CD14-positive monocyte (primary cell): ENCODE measurements at regions not wholly inside any gene's neighbourhood (a gene's known extent, or its start where the extent isn't known, plus 50 kb on each side); places are given as distances from the start of the nearest gene placed in this dataset.

Experiments
- DNase-seq, 3 donors: peaks; one replicate each; pipeline ENCODE4 v3.0.0-alpha.2; 2011 to 2022
- H2AFZ ChIP-seq: 2 replicates; pipeline ENCODE4 v1.6.0; 2012; ENCODE audit warnings: mild to moderate bottlenecking, low read depth, low read length, inconsistent platforms; ENCODE audit not compliant: insufficient read depth, poor library complexity, severe bottlenecking
- H3K27ac ChIP-seq, 2 donors: 1 replicate in 1 of 2; 2 replicates in 1 of 2; pipeline ENCODE4 v1.5.1; 2012 to 2013; ENCODE audit warnings: low read length in 2 of 2, control low read depth in 1 of 2, inconsistent platforms in 1 of 2, low read depth in 1 of 2, mild to moderate bottlenecking in 1 of 2
- H3K27me3 ChIP-seq, 2 donors: one replicate each; pipeline versions ENCODE4 v1.6.0 to v1.6.1; 2011 to 2013; ENCODE audit warnings: low read length in 2 of 2; ENCODE audit not compliant: control insufficient read depth in 2 of 2, insufficient read depth in 2 of 2
- H3K36me3 ChIP-seq, 2 donors: replicated peaks in 1 of 2; 1 replicate in 1 of 2; 2 replicates in 1 of 2; pipeline versions ENCODE4 v1.5.1 to v1.6.1; 2012 to 2013; ENCODE audit warnings: low read length in 2 of 2, control low read depth in 1 of 2, inconsistent platforms in 1 of 2, mild to moderate bottlenecking in 1 of 2; ENCODE audit not compliant: insufficient read depth in 2 of 2, control insufficient read depth in 1 of 2
- H3K4me1 ChIP-seq, 2 donors: 1 replicate in 1 of 2; 2 replicates in 1 of 2; pipeline versions ENCODE4 v1.5.1 to v1.6.1; 2012 to 2013; ENCODE audit warnings: low read length in 2 of 2, control low read depth in 1 of 2, inconsistent platforms in 1 of 2, mild to moderate bottlenecking in 1 of 2, moderate library complexity in 1 of 2; ENCODE audit not compliant: insufficient read depth in 2 of 2, control insufficient read depth in 1 of 2
- H3K4me2 ChIP-seq: replicated peaks from 2 replicates; pipeline ENCODE3; 2012; ENCODE audit warnings: low read length, moderate library complexity, mild to moderate bottlenecking; ENCODE audit not compliant: poor library complexity, severe bottlenecking; ENCODE audit errors: extremely low read depth
- H3K4me3 ChIP-seq, 3 experiments: fragments of 200-600 bp in 1 of 3; sonication (generic) in 1 of 3; replicated peaks in 1 of 3; 1 replicate in 2 of 3; 2 replicates in 1 of 3; pipeline ENCODE4 v1.5.1; 2011 to 2013; ENCODE audit warnings: low read length in 3 of 3, mild to moderate bottlenecking in 3 of 3, control low read depth in 2 of 3, low read depth in 2 of 3, inconsistent platforms in 1 of 3, moderate library complexity in 1 of 3
- H3K79me2 ChIP-seq: 2 replicates; pipeline ENCODE4 v1.6.0; 2012; ENCODE audit warnings: mild to moderate bottlenecking, control low read depth, inconsistent platforms, low read length, moderate library complexity; ENCODE audit not compliant: insufficient read depth
- H3K9ac ChIP-seq: 2 replicates; pipeline ENCODE4 v1.6.0; 2017; ENCODE audit warnings: low read length, mild to moderate bottlenecking; ENCODE audit not compliant: insufficient read depth, poor library complexity, severe bottlenecking
- H3K9me3 ChIP-seq, 2 donors: replicated peaks in 1 of 2; 1 replicate in 1 of 2; 2 replicates in 1 of 2; pipeline versions ENCODE4 v1.5.1 to v1.6.1; 2012 to 2013; ENCODE audit warnings: low read length in 2 of 2, control low read depth in 1 of 2; ENCODE audit not compliant: control insufficient read depth in 1 of 2, insufficient read depth in 1 of 2
- H4K20me1 ChIP-seq: 2 replicates; pipeline ENCODE4 v1.6.0; 2012; ENCODE audit warnings: mild to moderate bottlenecking, low read length, control low read depth, moderate library complexity; ENCODE audit not compliant: insufficient read depth
- H3K27ac Mint-ChIP-seq, 7 donors: one replicate each; pipeline ENCODE4 v1.8.0; 2020; ENCODE audit warnings: mild to moderate bottlenecking in 7 of 7, mixed read lengths in 7 of 7, moderate library complexity in 6 of 7, inconsistent platforms in 2 of 7
- H3K27me3 Mint-ChIP-seq, 3 donors: one replicate each; pipeline ENCODE4 v1.8.0; 2021 to 2022; ENCODE audit warnings: low read depth in 3 of 3, mild to moderate bottlenecking in 3 of 3, mixed read lengths in 3 of 3, moderate library complexity in 3 of 3, inconsistent platforms in 1 of 3
- H3K36me3 Mint-ChIP-seq, 2 donors: one replicate each; pipeline ENCODE4 v1.8.0; 2020; ENCODE audit warnings: mixed read lengths in 2 of 2, inconsistent platforms in 1 of 2, mild to moderate bottlenecking in 1 of 2
- H3K4me1 Mint-ChIP-seq: one replicate; pipeline ENCODE4 v1.8.0; 2020; ENCODE audit warnings: mild to moderate bottlenecking, mixed read lengths
- H3K4me3 Mint-ChIP-seq, 2 donors: one replicate each; pipeline ENCODE4 v1.8.0; 2020; ENCODE audit warnings: mild to moderate bottlenecking in 2 of 2, mixed read lengths in 2 of 2, moderate library complexity in 1 of 2
- H3K9me3 Mint-ChIP-seq, 7 donors: one replicate each; pipeline ENCODE4 v1.8.0; 2020 to 2022; ENCODE audit warnings: mixed read lengths in 7 of 7, mild to moderate bottlenecking in 6 of 7, moderate library complexity in 6 of 7, inconsistent platforms in 2 of 7
- WGBS: methylation state at CpG from one replicate; pipeline ENCODE4 v1.1.5; 2013; ENCODE audit warnings: missing lambda C conversion rate; ENCODE audit not compliant: insufficient coverage; 5-methylcytosine and 5-hydroxymethylcytosine counted together
- intact Hi-C, 2 donors: fragments of 100-400 bp; cut with micrococcal nuclease; formaldehyde crosslinking; loops; one replicate each; pipeline versions ENCODE4 v1.15.0 to v1.15.1; 2023
- TF ChIP-seq, protein P1 (sequence below): fragments of 200-600 bp; IDR thresholded peaks from one replicate; pipeline ENCODE4 v1.8.0; 2022; ENCODE audit warnings: antibody characterized with exemption, mild to moderate bottlenecking

DNA sequence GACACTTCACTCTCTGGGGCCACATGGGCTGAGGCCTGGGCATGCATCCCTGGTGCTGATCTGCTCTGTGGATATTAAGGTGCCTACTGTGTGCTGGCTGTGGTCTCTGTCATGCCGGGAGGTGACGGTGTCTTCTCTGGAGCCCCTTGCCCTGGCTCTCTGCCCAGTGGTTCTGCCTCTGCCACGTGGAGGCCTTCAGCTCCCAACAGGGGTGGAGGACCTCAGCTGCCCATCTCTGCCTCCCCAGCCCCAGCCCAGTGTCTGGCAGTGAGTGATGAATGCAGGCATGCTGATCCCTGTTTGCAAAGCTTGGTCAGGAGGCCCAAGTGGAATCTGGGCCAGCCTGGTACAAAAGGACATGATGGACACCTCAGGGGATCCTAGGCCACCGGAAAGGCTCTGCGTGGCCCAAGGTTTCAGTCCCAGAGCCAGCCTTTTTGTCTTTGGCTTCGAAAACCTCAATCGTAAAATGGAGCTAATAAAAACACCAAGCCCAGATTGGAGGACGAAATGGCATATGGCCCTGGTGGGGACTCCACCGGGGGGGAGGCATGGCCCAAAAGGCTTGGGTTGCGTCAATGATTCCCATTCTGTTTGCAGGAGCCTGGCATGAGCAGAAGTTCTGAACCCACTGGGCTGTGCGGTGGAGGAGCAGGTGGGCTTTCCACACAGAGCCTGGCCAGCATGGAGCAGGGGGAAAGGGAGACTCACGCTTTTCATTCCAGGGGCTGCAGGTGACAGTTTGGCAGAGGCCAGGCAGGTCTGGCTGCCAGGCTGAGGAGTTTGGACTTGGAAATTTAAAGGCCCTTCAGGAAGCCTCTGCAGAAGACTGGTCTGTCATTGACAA lies 54.7 kb upstream of the KLF13 start:
- H3K36me3 Mint-ChIP-seq: peaks cover 0 to 8% of the 10 kb centered on the region in 2 donors
- no peak for DNase-seq
- peaks cover 80 to 83% of the 10 kb centered on the region in 2 donors for H3K4me1 ChIP-seq

GRCh38 chr15:31272558-31273257 lies 53.9 kb upstream of the KLF13 start:
- no peaks in the 10 kb centered on the region for H3K27me3 ChIP-seq
- TF ChIP-seq, protein P1, sequence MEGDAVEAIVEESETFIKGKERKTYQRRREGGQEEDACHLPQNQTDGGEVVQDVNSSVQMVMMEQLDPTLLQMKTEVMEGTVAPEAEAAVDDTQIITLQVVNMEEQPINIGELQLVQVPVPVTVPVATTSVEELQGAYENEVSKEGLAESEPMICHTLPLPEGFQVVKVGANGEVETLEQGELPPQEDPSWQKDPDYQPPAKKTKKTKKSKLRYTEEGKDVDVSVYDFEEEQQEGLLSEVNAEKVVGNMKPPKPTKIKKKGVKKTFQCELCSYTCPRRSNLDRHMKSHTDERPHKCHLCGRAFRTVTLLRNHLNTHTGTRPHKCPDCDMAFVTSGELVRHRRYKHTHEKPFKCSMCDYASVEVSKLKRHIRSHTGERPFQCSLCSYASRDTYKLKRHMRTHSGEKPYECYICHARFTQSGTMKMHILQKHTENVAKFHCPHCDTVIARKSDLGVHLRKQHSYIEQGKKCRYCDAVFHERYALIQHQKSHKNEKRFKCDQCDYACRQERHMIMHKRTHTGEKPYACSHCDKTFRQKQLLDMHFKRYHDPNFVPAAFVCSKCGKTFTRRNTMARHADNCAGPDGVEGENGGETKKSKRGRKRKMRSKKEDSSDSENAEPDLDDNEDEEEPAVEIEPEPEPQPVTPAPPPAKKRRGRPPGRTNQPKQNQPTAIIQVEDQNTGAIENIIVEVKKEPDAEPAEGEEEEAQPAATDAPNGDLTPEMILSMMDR: no peak
- peak; percentile 34 to 61 (median 48) for DNase-seq
- H4K20me1 ChIP-seq: no peaks in the 10 kb centered on the region
- WGBS: 40% methylated on average over 10 of the region's 14 CpGs
- H3K4me2 ChIP-seq: no peak overlapping the region
- H3K9me3 Mint-ChIP-seq: peaks cover 0 to 2% (median 0%) of the 10 kb centered on the region in 7 donors
- no peaks in the 10 kb centered on the region for H3K9me3 ChIP-seq
- H2AFZ ChIP-seq: peak overlapping the region; percentile 83
- peaks cover 82% of the 10 kb centered on the region for H3K4me1 Mint-ChIP-seq
- H3K36me3 ChIP-seq: no peaks in the 10 kb centered on the region
- peak overlapping the region; percentile 10 to 34 for H3K4me3 Mint-ChIP-seq
- peaks cover 0 to 6% of the 10 kb centered on the region in 2 donors for H3K36me3 Mint-ChIP-seq
- peaks cover 0 to 3% (median 0%) of the 10 kb centered on the region in 3 donors for H3K27me3 Mint-ChIP-seq
- peak overlapping the region in 1 of 3 experiments; percentile 17 for H3K4me3 ChIP-seq
- H3K79me2 ChIP-seq: peaks cover 2% of the 10 kb centered on the region
- H3K4me1 ChIP-seq: peaks cover 73 to 83% of the 10 kb centered on the region in 2 donors
- peak overlapping the region; percentile 79 to 96 for H3K27ac ChIP-seq
- intact Hi-C loops: no loop called here
- H3K27ac Mint-ChIP-seq: peak overlapping the region; percentile 88 to 99 (median 93)
- H3K9ac ChIP-seq: peak overlapping the region; percentile 49

More for the DNA sequence above, 54.7 kb upstream of the KLF13 start:
- Histone ChIP-seq H3K27me3 (no peaks in the 10 kb centered on the region), H3K4me3 (no peak overlapping the region), H3K9ac (no peak overlapping the region), H3K79me2 (peaks cover 9% of the 10 kb centered on the region), H3K27ac (peak overlapping the region; percentile 79 to 96), H2AFZ (no peak overlapping the region), H3K9me3 (no peaks in the 10 kb centered on the region), H3K4me2 (no peak overlapping the region), H3K36me3 (no peaks in the 10 kb centered on the region), H4K20me1 (no peaks in the 10 kb centered on the region)
- TF ChIP-seq, protein P1: no peak
- H3K27ac Mint-ChIP-seq: peak overlapping the region in 6 of 7 donors; percentile 56 to 99 (median 78)
- no peak overlapping the region for H3K4me3 Mint-ChIP-seq
- H3K9me3 Mint-ChIP-seq: peaks cover 0 to 1% (median 0%) of the 10 kb centered on the region in 7 donors
- H3K27me3 Mint-ChIP-seq: peaks cover 0 to 3% (median 0%) of the 10 kb centered on the region in 3 donors
- intact Hi-C loops: no loop called here
- WGBS: 90% methylated on average over 12 of the region's 12 CpGs
- peaks cover 84% of the 10 kb centered on the region for H3K4me1 Mint-ChIP-seq
